Activated naive CD4-positive, alpha-beta T cell (primary cell): ENCODE measurements at regions not wholly inside any gene's neighbourhood (a gene's known extent, or its start where the extent isn't known, plus 50 kb on each side); places are given as distances from the start of the nearest gene placed in this dataset.

Experiments
- DNase-seq, 4 experiments: peaks; one replicate each; lab custom pipeline; 2025; lab: John Stamatoyannopoulos, UW

DNA sequence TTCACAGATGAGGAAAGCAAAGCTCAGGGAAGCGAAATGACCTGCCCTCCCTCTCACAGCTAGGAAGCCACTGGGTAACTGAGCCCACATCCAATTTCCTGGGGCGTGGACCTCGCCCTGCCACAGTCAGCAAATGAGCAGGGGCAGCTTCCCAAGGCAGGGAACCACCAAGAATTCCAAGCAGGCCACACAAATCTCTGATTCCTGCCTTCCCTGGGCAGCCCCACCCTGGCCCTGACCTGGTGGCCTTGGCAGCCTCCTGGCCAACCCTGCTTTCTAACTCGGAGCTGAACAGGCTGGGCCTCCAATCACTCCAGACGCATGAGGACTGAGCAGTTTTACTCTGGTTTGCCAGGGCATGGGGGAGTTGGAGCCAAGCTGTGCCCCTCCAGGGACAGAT, 203.7 kb upstream of the TLE3 start:
- no peak for DNase-seq

DNA sequence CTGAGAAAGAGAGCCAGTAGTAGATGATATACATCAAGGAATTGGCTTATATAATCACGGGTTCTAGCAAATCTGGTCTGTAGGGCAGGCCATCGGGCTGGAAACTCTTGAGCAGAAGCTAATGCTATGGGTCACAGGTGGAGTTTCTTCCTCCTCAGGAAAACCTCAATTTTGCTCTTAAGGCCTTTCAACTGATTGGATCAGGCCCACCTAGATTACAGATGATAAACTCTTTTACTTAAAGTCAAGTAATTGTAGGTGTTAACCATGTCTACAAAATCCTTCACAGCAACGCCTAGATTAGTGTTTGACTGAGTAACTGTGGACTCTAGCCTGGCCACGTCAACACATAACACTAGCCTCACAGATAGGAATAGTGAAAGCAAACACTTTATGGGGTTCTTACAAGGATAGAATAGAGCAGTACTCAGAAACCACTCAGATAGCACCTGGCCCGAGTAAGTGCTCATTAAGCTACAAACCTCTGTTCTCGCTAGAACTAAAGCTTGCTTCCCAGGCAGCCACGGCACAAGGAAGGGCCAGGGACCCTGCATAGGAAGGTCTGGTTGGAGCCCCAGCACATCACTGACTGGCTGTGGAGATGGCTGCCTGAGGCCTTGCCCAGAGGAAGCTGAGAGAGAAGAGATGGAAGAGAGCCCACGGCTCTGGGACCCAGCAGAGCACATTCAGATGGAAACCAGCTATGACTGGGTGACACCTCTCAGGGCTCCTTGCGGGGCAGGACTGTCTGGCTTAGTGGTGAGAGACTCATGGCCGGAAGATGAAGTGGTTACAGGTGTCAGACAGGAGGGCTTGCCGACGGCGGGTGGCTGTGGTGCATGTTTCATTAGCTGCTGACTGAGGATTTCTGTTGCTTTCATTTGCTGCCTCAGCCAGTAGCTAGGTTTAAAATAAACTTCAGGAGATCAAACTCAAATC, 202.5 kb upstream of the TLE3 start:
- DNase-seq: peak; percentile 14 to 31 (median 23)

DNA sequence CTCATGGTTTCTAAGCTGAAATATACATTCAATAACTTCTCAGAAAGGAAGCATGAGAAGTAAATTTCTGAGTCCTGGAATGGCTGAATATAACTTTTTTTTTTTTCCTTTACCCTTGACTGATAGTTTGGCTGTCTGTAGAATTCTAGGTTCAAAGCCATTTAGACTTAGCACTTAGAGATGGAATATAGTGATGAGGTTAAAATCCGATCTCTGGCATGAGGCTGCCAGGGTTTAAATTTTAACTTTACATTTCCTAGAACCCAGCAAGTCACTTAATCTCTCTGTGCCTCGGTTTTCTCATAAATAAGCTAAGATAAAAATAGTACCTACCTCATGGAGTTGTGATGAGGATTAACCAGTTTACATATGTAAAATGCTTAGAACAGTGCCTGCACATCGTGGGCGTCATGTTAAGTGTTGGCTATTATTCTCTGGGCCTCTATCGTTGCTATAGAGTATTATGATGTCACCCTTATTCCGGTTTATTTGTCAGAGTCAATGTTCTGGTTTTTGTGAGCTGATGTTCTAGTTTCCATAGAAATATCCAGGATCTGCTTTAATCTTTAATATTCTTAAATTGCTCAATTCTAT, 199.8 kb upstream of the TLE3 start:
- DNase-seq: no peak

DNA sequence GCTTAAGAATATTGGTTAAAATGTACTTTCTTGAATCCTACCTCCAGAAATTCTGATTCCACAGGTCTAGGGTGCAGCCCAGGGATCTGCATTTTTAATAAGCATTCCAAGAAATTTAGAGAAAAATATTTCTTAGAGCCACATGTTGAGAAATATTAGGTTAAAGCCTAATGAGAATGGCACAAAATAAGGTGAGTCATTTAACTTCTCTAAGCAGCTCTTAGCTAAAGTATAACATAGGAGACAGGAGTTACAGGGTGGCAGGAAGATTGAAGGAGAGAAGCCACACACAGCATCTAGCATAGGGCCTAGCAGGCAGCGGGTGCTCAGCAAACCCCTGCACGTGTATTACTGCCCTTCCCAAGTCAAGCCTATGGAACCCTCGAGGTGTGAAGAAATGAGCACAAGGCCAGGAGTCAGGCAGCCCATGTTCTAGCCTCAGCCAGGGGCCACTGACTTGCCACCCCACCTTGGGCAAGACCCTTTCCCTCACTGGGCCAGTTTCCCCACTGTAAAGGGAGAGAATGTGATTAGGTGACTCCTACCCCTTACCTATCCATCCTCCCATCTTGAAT, 197.1 kb upstream of the TLE3 start:
- no peak for DNase-seq

DNA sequence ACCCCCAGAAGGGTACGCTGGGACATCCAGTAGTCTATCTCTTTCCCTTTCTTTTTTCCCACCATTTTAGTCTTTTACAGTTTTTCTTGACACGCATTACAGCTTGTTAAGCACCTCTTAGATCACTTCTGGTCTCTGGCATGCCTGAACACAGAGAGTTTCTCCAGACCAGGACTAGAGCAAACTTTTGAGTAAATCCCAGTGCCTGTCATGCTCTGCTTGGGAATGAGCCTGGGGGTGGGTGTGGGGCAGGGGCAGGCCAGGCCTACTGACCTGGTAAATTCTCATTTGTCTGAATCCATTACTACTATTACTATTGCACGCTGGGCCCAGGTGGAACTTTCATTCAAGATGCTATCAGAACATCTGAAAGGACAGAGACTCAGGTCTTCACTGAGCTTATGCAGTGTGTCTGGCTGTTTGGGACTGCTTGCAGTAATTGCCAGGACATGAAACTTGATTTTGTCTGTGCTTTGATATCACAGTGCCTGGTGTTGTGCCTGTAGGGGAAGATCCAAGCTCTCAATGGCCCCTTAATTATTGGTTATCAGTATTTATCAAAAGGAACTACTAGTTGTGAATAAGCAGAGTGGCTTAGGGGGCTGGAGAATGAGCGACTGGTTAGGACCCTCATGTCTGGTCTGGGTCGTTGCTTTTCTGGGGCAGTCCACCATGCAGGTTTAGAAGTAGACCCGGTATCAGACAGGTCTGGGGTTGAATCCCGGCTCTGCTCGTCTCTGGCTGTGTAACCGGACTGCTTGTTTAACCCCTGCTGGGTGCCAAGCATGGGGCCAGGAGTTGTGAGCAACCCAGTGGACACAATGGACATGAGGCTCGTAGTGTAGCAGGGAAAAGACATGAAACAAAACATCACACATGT, 196.1 kb upstream of the TLE3 start:
- DNase-seq: no peak

DNA sequence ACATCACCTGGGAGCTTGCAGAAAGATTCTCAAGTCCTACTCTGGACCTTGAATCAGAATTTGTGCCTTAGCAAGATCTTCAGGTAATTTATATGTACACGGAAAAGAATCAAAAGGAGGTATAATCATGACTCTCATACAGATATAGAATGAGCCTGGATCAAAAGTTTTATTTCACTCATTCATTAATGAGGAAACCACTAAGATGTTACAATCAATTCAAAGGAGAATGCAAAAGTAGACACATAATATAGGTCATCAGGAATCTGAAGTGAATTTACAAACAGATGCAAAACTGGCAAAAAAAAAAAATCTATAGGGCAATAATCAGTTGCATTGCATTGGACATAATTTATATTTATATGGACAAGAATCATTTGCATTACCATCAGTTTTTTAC, 195.4 kb upstream of the TLE3 start:
- DNase-seq: no peak

DNA sequence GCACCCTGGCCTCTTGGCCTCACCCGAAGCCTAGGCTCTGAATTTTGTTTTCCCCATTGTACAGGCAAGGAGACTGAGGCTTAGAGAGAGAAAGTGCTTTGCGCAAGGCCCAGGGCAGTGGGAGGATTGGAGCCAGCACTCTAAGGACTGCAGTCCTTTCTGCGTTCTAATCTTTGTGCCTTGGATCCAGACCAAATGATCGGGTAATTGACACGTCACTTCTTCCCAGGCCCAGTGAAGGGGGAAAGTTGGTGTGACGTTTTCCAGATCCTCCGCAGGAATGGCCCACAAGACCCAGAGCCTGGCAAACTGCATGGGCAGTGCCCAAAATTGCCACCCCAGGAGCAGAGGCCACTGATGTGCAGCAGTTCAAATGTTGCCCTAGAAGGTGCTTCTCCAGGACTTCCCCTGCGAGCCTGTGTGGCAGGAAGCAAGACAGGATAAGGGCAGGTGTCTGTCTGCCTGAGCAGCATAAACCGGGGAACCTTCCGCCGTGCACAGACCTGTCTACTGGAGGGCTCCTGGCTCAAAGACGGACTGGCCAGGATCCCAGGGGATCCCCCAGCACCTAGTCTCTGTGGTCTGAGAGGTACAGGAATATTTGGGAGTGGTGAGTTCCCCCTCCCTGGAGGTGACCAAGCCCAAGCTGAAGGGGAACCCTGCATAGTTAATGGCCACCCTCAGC, 194.5 kb upstream of the TLE3 start:
- DNase-seq: no peak

DNA sequence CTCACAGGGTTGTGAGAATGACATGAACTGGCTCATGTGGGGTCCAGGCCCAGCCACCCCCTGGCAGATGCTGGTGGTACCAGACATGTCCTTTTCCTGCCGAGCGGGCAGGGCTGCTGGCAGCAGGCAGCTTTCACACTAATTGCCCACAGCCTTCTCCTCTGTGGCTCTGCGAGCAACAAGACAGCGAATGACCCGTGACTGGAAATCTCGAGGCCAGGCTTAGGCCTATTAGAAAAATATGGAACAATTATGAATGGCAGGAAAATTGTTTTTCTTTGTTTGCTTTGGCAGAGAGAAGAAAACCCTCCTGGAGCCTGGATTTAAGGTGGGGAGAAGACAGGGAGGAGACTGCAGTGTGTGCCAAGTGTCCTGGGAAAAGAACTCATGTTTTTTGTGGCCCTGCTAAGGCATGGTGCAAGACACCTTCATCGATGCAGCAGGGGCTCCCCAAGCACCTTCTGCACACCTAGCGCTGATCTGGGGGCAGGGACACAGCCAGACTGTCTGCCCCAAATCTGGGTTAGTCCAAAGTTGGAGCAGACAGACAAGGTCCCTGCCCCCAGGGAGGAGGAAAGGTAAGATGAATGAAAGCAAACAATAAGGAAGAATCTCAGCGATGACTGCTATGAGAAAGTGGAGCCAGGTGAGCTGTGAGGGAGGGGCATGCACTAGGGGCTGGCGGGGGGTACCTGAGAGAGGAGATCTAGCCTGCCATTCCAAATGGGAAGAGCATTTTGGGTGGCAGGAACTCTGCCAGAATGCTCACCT, 193.8 kb upstream of the TLE3 start:
- no peak for DNase-seq

DNA sequence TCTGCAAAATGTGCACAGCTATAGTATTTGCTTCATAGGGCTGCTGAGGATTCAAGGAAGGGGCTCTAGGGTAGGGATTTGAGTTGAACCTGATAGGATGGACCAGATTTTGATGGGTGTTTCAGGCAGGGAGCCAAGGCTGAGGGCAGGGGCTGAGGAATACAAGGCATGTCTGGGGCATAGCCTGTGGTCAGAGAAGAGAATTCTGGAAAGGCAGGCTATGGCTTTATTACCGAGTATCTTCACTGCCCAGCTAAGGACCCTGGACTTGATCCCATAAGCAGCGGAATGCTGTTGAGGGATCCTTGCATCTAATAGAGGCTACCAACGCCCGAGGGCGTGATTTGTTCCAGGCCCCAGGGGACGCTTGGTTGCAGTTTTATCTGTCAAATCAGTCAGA, 193.0 kb upstream of the TLE3 start:
- DNase-seq: no peak

DNA sequence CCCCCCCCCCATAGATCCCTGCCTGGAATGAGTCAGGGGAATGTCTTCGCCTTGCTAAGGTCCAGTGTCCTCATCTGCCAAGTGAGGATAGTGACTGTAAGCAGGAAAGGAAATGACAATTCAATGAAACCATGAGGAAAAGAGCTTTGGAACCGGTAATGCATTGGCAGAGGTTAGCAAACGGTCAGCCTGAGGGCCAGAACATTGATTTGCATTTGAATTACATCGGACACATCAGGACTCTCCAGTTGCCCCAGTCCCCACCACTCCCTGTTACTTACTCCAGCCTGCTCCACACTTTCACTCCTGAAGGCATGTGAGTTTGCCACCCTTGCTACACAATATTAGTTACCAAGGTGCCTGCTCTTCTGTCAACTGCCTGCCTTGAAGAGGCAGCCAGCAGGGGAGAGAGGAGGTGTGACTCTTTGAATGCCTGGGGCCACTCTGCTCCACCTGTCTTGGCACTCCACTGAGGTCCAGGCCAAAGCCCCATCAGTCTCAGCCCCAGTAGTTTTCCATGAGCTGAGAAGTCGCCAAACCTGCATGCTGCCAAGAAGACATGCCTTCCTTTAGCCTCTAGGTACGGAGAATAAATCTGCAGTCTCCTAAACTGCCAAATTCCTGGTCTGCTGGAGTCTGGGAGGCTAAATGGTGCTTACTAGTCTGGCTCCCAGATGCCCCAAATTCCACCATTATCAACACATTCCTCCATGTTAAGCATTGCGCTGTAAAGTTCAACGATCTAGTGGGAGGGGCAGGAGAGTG, 191.7 kb upstream of the TLE3 start:
- DNase-seq: no peak

DNA sequence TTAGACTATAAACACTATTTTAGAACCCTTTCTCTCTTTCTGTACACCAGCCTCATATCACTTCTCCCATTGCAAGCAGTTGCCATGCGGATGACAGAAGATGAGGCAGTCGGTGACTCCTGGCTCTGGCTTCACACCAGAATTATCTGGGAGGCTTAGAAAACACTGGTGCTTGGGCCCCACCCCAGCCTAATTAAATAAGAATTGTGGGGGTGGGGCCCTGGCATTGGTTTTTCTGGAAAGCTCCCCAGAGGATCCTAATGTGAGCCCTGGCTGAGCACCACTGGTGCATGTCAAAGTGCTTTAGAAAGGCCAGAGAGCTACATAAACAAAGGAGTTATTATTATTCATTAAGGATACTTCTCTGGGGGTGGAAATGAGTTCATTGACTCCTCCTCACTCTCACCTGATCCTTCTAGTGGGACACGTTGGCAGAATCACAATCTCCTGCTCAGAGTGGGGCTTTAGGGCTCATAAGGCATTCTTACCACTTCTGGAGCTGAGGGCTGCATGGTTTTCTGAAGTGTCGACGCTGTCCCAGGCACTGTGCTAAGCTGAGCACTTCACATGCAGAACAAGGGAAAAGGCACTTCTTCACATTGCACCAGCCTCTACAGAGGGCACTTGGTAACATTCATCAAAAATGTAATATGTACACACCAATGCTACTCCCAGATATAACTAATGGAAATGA, 188.5 kb upstream of the TLE3 start:
- no peak for DNase-seq

DNA sequence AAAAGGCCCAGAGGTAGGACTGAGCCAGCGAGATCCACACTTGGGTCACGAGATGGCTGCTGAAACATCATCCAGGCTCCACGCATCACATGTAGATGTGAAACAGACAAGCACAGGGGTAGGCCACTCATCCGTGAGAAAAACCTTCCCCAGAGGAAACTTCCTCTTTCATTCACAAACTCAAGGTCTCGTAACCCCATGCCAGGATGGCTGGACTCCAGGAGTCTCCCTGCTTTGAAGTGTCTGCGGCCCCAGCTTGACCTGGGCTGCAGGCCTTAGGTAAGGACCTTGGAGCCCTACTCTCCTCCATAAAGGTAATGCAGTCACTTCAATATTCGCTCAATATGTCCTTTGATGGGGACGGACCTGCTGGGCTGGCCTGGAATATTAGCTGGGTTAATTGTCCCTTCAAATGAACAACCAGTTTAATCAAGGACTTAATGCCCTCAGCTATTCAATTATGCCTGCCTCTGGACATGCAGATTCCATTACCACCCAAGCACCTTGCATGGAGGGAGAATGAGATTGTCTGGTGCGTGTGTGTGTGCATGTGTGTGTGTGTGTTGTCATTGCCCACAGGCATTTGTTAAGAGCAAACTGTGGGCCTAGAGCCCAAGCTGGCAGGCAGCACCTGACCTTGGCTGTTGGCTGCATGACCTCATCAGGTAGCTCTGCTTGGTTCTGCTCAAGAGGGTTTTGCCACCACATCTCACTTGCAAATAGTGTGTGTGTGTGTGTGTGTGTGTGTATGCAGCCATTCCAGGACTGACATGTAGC, 186.9 kb upstream of the TLE3 start:
- DNase-seq: no peak

DNA sequence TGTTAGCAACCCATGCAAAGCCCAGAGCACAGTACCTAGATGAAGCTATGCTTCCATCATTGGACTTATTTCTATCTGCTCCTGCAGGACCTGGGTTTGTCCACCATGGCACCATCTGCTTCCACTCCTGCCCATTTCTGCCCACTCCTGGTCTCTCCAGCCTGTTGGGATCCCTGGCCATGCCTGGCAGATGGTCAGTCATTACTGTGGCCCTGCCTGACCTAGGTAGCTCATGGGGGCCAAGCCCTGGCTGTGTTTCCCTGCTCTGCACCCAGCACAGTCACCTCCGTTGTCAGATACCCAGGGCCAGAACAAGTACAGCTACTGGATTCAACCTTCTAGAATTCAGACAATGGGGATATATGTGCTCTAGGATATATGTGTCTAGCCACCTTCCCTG, 185.8 kb upstream of the TLE3 start:
- DNase-seq: no peak

DNA sequence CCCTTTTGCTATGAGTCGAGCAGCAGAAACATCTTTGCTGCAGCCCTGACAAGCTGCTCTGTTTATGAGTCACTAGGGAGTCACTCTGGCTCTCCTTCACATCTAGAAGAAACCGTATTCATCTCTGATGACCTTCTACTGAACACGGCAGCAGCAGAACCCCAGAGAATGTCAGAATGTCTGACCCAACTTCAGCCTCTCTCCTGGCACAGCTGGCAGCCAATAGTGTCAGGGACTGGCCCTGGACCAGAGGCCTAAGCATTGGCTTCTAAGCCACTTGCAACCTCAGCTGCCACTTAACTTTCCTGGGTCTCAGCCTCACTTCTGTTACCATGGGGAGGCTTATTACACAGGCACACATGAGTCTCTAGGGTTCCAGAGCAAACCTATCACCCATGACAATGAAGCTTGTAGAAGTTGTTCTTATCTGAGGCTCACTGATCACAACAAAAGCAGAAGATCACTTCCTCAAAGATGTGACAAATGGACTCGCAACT, 184.1 kb upstream of the TLE3 start:
- no peak for DNase-seq

DNA sequence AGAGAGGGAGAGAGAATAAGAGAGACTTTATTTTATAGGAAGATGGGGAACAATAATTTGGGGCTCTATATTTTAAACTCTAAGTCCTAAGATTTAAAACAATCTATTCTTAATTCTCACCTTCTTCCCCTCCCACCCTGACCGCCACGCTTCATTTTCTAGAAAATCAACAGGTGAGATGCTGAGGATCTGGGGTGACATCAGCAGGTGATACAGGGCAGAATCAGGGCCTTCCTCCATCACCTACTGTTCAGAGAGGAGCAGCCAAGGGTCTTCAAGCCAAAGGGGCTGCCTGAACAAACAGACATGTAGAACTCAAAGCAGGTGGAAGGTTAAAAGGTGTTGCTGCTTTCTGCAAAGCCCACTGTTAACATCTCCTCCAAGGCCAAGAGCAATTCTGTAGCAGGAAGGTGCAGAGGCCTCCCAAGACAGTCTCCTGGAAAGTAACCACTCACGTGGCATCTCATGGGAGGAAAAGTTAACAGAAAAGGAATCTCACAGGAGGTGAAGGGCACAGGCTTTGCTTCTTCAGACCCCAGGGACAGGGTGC, 183.6 kb upstream of the TLE3 start:
- no peak for DNase-seq

DNA sequence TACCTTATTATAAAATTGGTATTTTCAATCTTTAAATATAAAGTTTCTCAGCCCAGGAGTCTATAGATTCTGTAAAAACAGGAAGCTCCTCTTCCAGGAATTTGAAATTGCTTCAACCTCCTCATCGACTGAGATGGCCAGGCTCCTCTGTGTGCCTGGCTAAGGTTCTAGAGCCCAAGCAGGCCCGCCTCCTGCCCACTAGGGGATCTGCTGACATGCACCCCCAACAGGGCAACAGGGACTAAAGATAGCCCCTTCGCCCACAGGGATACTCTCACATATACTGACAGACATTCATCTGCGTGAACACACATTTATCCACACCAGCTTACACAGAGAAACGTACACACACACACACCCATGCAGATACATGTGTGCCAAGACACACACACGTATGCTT, 183.1 kb upstream of the TLE3 start:
- no peak for DNase-seq

DNA sequence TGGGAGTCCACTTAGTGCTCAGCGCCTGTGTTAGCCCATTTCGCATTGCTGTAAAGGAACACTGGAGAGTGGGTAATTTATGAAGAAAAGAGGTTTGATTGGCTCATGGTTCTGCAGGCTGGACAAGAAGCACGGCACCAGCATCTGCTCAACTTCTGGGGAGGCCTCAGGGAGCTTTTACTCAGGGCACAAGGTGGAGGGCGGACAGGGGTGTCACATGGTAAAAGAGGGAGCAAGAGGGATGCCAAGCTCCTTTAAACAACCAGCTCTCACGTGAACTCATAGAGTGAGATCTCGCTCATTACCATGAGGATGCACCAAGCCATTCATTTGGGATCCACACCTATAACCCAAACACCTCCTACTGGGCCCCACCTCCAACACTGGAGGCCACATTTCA, 181.4 kb upstream of the TLE3 start:
- no peak for DNase-seq

DNA sequence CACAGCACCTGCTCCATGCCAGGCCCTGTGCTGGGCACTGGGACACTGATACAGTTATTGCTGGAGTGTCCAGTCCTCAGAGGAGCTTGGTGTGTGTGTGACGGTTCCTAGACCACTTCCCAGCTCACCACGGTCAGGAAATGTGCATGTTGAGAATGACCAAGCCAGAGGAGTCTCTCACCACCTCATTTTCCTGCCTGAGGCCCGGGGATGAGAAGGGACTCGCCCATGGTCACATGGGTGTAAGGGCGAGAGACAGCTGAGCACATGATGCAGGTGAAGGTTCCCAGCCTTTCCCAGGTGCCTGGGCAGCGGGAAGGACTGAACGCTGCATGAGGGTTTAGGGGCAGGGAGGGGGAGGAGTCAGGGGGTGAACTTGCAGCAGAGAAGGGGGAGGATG, 180.9 kb upstream of the TLE3 start:
- DNase-seq: no peak
